ENCODE measurements at regions not wholly inside any gene's neighbourhood (a gene's known extent, or its start where the extent isn't known, plus 50 kb on each side); places are given as distances from the start of the nearest gene placed in this dataset.
A peak's percentile ranks its signal among the peaks of the same experiment; 100 is the strongest.
"Not testable (repeated sequence)": the region's sequence is repeated elsewhere in the genome, so short reads cannot be mapped to it uniquely, and the experiment has no call there.

- no peak for DNase-seq
Measured at GRCh38 chr6:154602296-154602695, 91.8 kb upstream of the CNKSR3 start.

- DNase-seq: no peak
Measured at GRCh38 chr6:154602708-154603107, 92.2 kb upstream of the CNKSR3 start.

- no peak for DNase-seq
Measured at GRCh38 chr6:154604119-154604518, 93.6 kb upstream of the CNKSR3 start.

- DNase-seq: peak in 1 of 2 experiments; percentile 31
Measured at GRCh38 chr6:154605178-154605881, 94.8 kb upstream of the CNKSR3 start.

- no peak for DNase-seq
Measured at GRCh38 chr6:154605882-154606370, 95.4 kb upstream of the CNKSR3 start.

- DNase-seq: peak; percentile 73 to 86
Measured at GRCh38 chr6:154606457-154606856, 96.0 kb upstream of the CNKSR3 start.

GRCh38 chr6:154606860-154607259 is 96.4 kb upstream of the CNKSR3 start:
- DNase-seq: no peak

- DNase-seq: no peak
Measured at GRCh38 chr6:154611241-154611640, 100.8 kb upstream of the CNKSR3 start.

GRCh38 chr6:154611847-154612246 is 101.4 kb upstream of the CNKSR3 start:
- no peak for DNase-seq

GRCh38 chr6:154613137-154613676 is 102.7 kb upstream of the CNKSR3 start:
- no peak for DNase-seq

GRCh38 chr6:154614101-154614500 is 103.6 kb upstream of the CNKSR3 start:
- DNase-seq: no peak

GRCh38 chr6:154614641-154615040 is 104.2 kb upstream of the CNKSR3 start:
- no peak for DNase-seq

GRCh38 chr6:154615483-154616025 is 105.1 kb upstream of the CNKSR3 start:
- DNase-seq: no peak

GRCh38 chr6:154617175-154617574 is 106.7 kb upstream of the CNKSR3 start:
- no peak for DNase-seq

GRCh38 chr6:154619146-154619545 is 108.7 kb upstream of the CNKSR3 start:
- no peak for DNase-seq

GRCh38 chr6:154621686-154622085 is 111.2 kb upstream of the CNKSR3 start:
- DNase-seq: no peak

GRCh38 chr6:154622618-154623336 is 110.4 kb upstream of the SCAF8 start:
- no peak for DNase-seq

GRCh38 chr6:154623391-154623790 is 109.8 kb upstream of the SCAF8 start:
- DNase-seq: no peak

GRCh38 chr6:154624038-154624599 is 109.1 kb upstream of the SCAF8 start:
- no peak for DNase-seq

GRCh38 chr6:154624727-154625126 is 108.5 kb upstream of the SCAF8 start:
- DNase-seq: not testable (repeated sequence)

- no peak for DNase-seq
Measured at GRCh38 chr6:154625721-154626120, 107.5 kb upstream of the SCAF8 start.

GRCh38 chr6:154629127-154629526 is 104.1 kb upstream of the SCAF8 start:
- DNase-seq: no peak

GRCh38 chr6:154632119-154632518 is 101.1 kb upstream of the SCAF8 start:
- no peak for DNase-seq
